ENCODE measurements at regions not wholly inside any gene's neighbourhood (a gene's known extent, or its start where the extent isn't known, plus 50 kb on each side); places are given as distances from the start of the nearest gene placed in this dataset.

DNA sequence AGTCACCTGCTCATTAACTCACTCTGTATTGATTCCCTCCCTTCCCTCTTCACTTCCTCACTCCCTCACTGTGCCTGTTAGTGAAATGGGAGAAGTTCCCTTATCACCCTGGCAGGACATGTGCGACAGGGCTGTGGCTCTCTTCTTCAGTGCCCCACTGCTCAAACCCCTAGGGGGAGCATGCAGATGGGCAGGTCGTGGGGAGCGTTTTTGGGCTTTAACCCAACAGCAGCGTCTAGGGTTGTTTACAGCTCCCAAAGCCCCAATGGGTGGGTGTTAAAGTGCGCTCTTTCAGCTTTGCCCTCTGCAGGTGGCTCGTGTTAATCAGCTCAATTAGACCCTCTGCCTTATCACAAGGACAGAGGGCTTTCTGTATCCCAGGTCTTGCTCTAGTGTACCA lies 447.8 kb upstream of the PROK2 start:
- no peak for DNase-seq
- H4K8ac ChIP-seq (ENCODE audit: low read depth, low read length): no peak overlapping the region
- no peak overlapping the region for H3K9ac ChIP-seq (ENCODE audit: low read length)
- no peak overlapping the region for H3K56ac ChIP-seq (ENCODE audit: low read length)
- H3K18ac ChIP-seq (ENCODE audit: low read length): no peak overlapping the region
- no peak overlapping the region for H3K23ac ChIP-seq (ENCODE audit: low read length)
- H2AK5ac ChIP-seq (ENCODE audit: low read length): no peak overlapping the region
- H2BK5ac ChIP-seq (ENCODE audit: low read length): no peak overlapping the region
- H3K4me1 ChIP-seq (ENCODE audit: control insufficient read depth, low read depth, low read length): no peaks in the 10 kb centered on the region
- H3K4ac ChIP-seq (ENCODE audit: low read depth, low read length): no peak overlapping the region
- no peak overlapping the region for H3K4me3 ChIP-seq (ENCODE audit: low read length)
- H3K4me2 ChIP-seq (ENCODE audit: low read length): no peak overlapping the region
- H2BK120ac ChIP-seq (ENCODE audit: low read depth, low read length): no peak overlapping the region
- no peaks in the 10 kb centered on the region for H3K79me2 ChIP-seq (ENCODE audit: control insufficient read depth, insufficient read depth, low read length)
- H3K36me3 ChIP-seq (ENCODE audit: control insufficient read depth, insufficient read depth, low read length): no peaks in the 10 kb centered on the region
- no peak overlapping the region for H4K5ac ChIP-seq (ENCODE audit: low read length)
- H3K79me1 ChIP-seq (ENCODE audit: low read length): no peaks in the 10 kb centered on the region
- no peak overlapping the region for H3K27ac ChIP-seq (ENCODE audit: low read depth, low read length)
- WGBS (ENCODE audit: extremely low coverage, insufficient coverage, low lambda C conversion rate): no CpG with 5 or more reads among the region's 6 CpGs
- H3K27me3 ChIP-seq (ENCODE audit: insufficient read depth, low read length, poor library complexity): no peaks in the 10 kb centered on the region
- no peak overlapping the region for H2BK15ac ChIP-seq (replicated peaks; ENCODE audit: low read depth)

DNA sequence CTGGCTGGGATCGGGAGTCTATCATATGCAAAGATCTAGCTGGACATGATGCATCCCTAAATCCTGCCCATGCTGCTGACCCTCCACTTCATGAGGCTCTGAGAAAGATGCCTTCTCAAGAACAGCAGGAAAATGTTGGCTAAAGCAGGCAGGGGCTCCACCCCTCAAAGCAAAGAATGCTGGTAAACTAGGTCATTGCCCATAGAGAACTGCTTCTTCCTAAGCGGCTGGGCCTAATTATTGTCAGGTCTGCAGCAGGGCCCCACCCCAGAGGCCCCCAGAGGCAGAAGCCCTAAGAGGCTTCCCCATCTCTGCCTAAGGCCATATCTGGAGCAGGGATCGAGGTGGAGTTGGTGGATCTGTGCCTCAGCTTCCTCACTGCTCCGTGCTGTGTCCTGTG lies 447.4 kb upstream of the PROK2 start:
- Histone ChIP-seq H3K4me2 (ENCODE audit: low read length) (no peak overlapping the region), H3K4me3 (ENCODE audit: low read length) (no peak overlapping the region), H3K79me2 (ENCODE audit: control insufficient read depth, insufficient read depth, low read length) (no peaks in the 10 kb centered on the region), H3K27me3 (ENCODE audit: insufficient read depth, low read length, poor library complexity) (no peaks in the 10 kb centered on the region), H2BK5ac (ENCODE audit: low read length) (no peak overlapping the region), H4K8ac (ENCODE audit: low read depth, low read length) (no peak overlapping the region), H3K23ac (ENCODE audit: low read length) (no peak overlapping the region), H3K36me3 (ENCODE audit: control insufficient read depth, insufficient read depth, low read length) (no peaks in the 10 kb centered on the region), H2BK15ac (replicated peaks; ENCODE audit: low read depth) (no peak overlapping the region), H3K56ac (ENCODE audit: low read length) (no peak overlapping the region), H2AK5ac (ENCODE audit: low read length) (no peak overlapping the region), H2BK120ac (ENCODE audit: low read depth, low read length) (no peak overlapping the region), H3K4me1 (ENCODE audit: control insufficient read depth, low read depth, low read length) (no peaks in the 10 kb centered on the region), H3K79me1 (ENCODE audit: low read length) (no peaks in the 10 kb centered on the region), H3K18ac (ENCODE audit: low read length) (no peak overlapping the region), H4K5ac (ENCODE audit: low read length) (no peak overlapping the region), H3K9ac (ENCODE audit: low read length) (no peak overlapping the region), H3K27ac (ENCODE audit: low read depth, low read length) (no peak overlapping the region), H3K4ac (ENCODE audit: low read depth, low read length) (no peak overlapping the region)
- WGBS (ENCODE audit: extremely low coverage, insufficient coverage, low lambda C conversion rate): no CpG with 5 or more reads among the region's 4 CpGs
- no peak for DNase-seq

- no CpG with 5 or more reads among the region's 10 CpGs for WGBS (ENCODE audit: extremely low coverage, insufficient coverage, low lambda C conversion rate)
- Histone ChIP-seq H3K23ac (ENCODE audit: low read length) (no peak overlapping the region), H3K18ac (ENCODE audit: low read length) (no peak overlapping the region), H4K8ac (ENCODE audit: low read depth, low read length) (no peak overlapping the region), H3K4me2 (ENCODE audit: low read length) (no peak overlapping the region), H3K4me1 (ENCODE audit: control insufficient read depth, low read depth, low read length) (no peaks in the 10 kb centered on the region), H3K27ac (ENCODE audit: low read depth, low read length) (no peak overlapping the region), H3K36me3 (ENCODE audit: control insufficient read depth, insufficient read depth, low read length) (no peaks in the 10 kb centered on the region), H4K5ac (ENCODE audit: low read length) (no peak overlapping the region), H3K56ac (ENCODE audit: low read length) (no peak overlapping the region), H3K4me3 (ENCODE audit: low read length) (no peak overlapping the region), H3K4ac (ENCODE audit: low read depth, low read length) (no peak overlapping the region), H3K27me3 (ENCODE audit: insufficient read depth, low read length, poor library complexity) (no peaks in the 10 kb centered on the region), H3K79me1 (ENCODE audit: low read length) (no peaks in the 10 kb centered on the region), H2BK5ac (ENCODE audit: low read length) (no peak overlapping the region), H2BK15ac (replicated peaks; ENCODE audit: low read depth) (no peak overlapping the region), H2AK5ac (ENCODE audit: low read length) (no peak overlapping the region), H3K9ac (ENCODE audit: low read length) (no peak overlapping the region), H2BK120ac (ENCODE audit: low read depth, low read length) (no peak overlapping the region), H3K79me2 (ENCODE audit: control insufficient read depth, insufficient read depth, low read length) (no peaks in the 10 kb centered on the region)
- peak; percentile 30 for DNase-seq
Observed at GRCh38 chr3:72231439-72232196, 446.7 kb upstream of the PROK2 start.

GRCh38 chr3:72230774-72231379 lies 445.9 kb upstream of the PROK2 start:
- WGBS (ENCODE audit: extremely low coverage, insufficient coverage, low lambda C conversion rate): no CpG with 5 or more reads among the region's 1 CpG
- DNase-seq: no peak
- H2BK120ac ChIP-seq (ENCODE audit: low read depth, low read length): no peak overlapping the region

GRCh38 chr3:72229952-72230351 lies 445.0 kb upstream of the PROK2 start:
- no peak overlapping the region for H3K4me2 ChIP-seq (ENCODE audit: low read length)
- no peaks in the 10 kb centered on the region for H3K79me1 ChIP-seq (ENCODE audit: low read length)

More at GRCh38 chr3:72230774-72231379, 445.9 kb upstream of the PROK2 start:
- H2AK5ac ChIP-seq (ENCODE audit: low read length): no peak overlapping the region
- H4K8ac ChIP-seq (ENCODE audit: low read depth, low read length): no peak overlapping the region
- no peak overlapping the region for H3K9ac ChIP-seq (ENCODE audit: low read length)
- H3K27ac ChIP-seq (ENCODE audit: low read depth, low read length): no peak overlapping the region
- H3K56ac ChIP-seq (ENCODE audit: low read length): no peak overlapping the region
- H3K4me1 ChIP-seq (ENCODE audit: control insufficient read depth, low read depth, low read length): no peaks in the 10 kb centered on the region
- H3K27me3 ChIP-seq (ENCODE audit: insufficient read depth, low read length, poor library complexity): no peaks in the 10 kb centered on the region
- H2BK5ac ChIP-seq (ENCODE audit: low read length): no peak overlapping the region
- H3K79me2 ChIP-seq (ENCODE audit: control insufficient read depth, insufficient read depth, low read length): no peaks in the 10 kb centered on the region
- H3K4me2 ChIP-seq (ENCODE audit: low read length): no peak overlapping the region
- no peak overlapping the region for H3K23ac ChIP-seq (ENCODE audit: low read length)
- H2BK15ac ChIP-seq (replicated peaks; ENCODE audit: low read depth): no peak overlapping the region
- no peaks in the 10 kb centered on the region for H3K79me1 ChIP-seq (ENCODE audit: low read length)
- H3K18ac ChIP-seq (ENCODE audit: low read length): no peak overlapping the region
- H3K4me3 ChIP-seq (ENCODE audit: low read length): no peak overlapping the region
- H4K5ac ChIP-seq (ENCODE audit: low read length): no peak overlapping the region
- no peak overlapping the region for H3K4ac ChIP-seq (ENCODE audit: low read depth, low read length)
- no peaks in the 10 kb centered on the region for H3K36me3 ChIP-seq (ENCODE audit: control insufficient read depth, insufficient read depth, low read length)

More at GRCh38 chr3:72229952-72230351, 445.0 kb upstream of the PROK2 start:
- H4K8ac ChIP-seq (ENCODE audit: low read depth, low read length): no peak overlapping the region
- no peaks in the 10 kb centered on the region for H3K4me1 ChIP-seq (ENCODE audit: control insufficient read depth, low read depth, low read length)
- H3K27ac ChIP-seq (ENCODE audit: low read depth, low read length): no peak overlapping the region
- H3K36me3 ChIP-seq (ENCODE audit: control insufficient read depth, insufficient read depth, low read length): no peaks in the 10 kb centered on the region
- WGBS (ENCODE audit: extremely low coverage, insufficient coverage, low lambda C conversion rate): no CpG with 5 or more reads among the region's 4 CpGs
- H2BK15ac ChIP-seq (replicated peaks; ENCODE audit: low read depth): no peak overlapping the region
- H3K79me2 ChIP-seq (ENCODE audit: control insufficient read depth, insufficient read depth, low read length): no peaks in the 10 kb centered on the region
- no peak overlapping the region for H3K4ac ChIP-seq (ENCODE audit: low read depth, low read length)
- no peak overlapping the region for H2AK5ac ChIP-seq (ENCODE audit: low read length)
- no peak overlapping the region for H3K18ac ChIP-seq (ENCODE audit: low read length)
- no peak overlapping the region for H3K23ac ChIP-seq (ENCODE audit: low read length)
- no peak overlapping the region for H2BK5ac ChIP-seq (ENCODE audit: low read length)
- no peak overlapping the region for H4K5ac ChIP-seq (ENCODE audit: low read length)
- no peak overlapping the region for H3K4me3 ChIP-seq (ENCODE audit: low read length)
- H3K56ac ChIP-seq (ENCODE audit: low read length): no peak overlapping the region
- H3K27me3 ChIP-seq (ENCODE audit: insufficient read depth, low read length, poor library complexity): no peaks in the 10 kb centered on the region
- DNase-seq: no peak
- no peak overlapping the region for H2BK120ac ChIP-seq (ENCODE audit: low read depth, low read length)
- H3K9ac ChIP-seq (ENCODE audit: low read length): no peak overlapping the region

Data from mesendoderm (in vitro differentiated cells).